Cardiac fibroblast (primary cell): ENCODE measurements at regions not wholly inside any gene's neighbourhood (a gene's known extent, or its start where the extent isn't known, plus 50 kb on each side); places are given as distances from the start of the nearest gene placed in this dataset.

Source experiments
- DNase-seq, 2 donors: peaks; one replicate each; pipeline versions ENCODE4 v3.0.0 to v3.0.0-alpha.2; 2010; ENCODE audit warnings: low read depth in 2 of 2
- H3K4me3 ChIP-seq, 2 donors: replicated peaks in 1 of 2; 1 replicate in 1 of 2; 2 replicates in 1 of 2; pipeline ENCODE4 v1.5.1; 2011; ENCODE audit warnings: low read depth in 2 of 2, low read length in 2 of 2, mild to moderate bottlenecking in 2 of 2, moderate library complexity in 1 of 2
- CTCF ChIP-seq: IDR thresholded peaks from one replicate; pipeline ENCODE4 v1.5.1; 2011; ENCODE audit warnings: low read depth, mild to moderate bottlenecking, low read length, inconsistent platforms

GRCh38 chr16:62963846-62964245, 927.6 kb upstream of the CDH8 start:
- TF ChIP-seq CTCF = no peak
- DNase-seq = no peak
- H3K4me3 ChIP-seq = no peak overlapping the region

DNA sequence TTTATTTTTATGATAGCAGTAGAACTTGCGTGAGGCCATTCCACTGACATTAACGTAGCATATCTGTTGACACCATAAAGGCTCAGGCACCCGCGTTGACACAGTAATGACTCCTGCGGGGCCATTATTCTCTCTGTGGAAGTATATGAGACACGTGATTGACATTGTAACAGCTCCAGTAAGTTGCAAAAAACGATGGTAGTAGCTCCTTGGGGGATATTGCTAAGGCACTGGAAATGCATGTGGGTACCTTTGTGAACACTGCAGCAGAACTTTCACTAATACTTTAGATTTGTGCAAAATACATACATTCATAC, 918.8 kb upstream of the CDH8 start:
- no peak overlapping the region for H3K4me3 ChIP-seq
- no peak for DNase-seq
- no peak for TF ChIP-seq CTCF

- no peak overlapping the region for H3K4me3 ChIP-seq
- no peak for DNase-seq
- TF ChIP-seq CTCF = no peak
Observed at GRCh38 chr16:62954144-62955032, 918.1 kb upstream of the CDH8 start.

DNA sequence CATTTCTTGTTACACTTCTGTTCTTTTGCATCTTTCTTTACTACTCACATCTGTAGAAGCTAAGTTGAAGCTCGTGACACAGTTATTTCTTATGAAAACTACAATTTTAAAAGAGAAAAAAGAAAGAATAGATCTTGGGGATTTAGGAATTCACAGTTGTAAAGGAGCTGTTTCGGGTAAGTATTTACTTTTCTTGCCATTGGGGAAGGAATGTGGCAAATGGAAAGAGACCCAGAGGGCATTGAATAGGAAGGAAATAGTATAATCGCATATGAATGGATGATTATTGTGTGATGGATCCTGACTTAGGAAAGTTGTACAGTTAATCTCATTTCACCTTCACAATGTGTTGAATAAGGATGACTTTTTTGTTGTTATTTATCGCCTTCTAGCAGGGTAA, 914.1 kb upstream of the CDH8 start:
- no peak overlapping the region for H3K4me3 ChIP-seq
- DNase-seq = no peak
- no peak for TF ChIP-seq CTCF

DNA sequence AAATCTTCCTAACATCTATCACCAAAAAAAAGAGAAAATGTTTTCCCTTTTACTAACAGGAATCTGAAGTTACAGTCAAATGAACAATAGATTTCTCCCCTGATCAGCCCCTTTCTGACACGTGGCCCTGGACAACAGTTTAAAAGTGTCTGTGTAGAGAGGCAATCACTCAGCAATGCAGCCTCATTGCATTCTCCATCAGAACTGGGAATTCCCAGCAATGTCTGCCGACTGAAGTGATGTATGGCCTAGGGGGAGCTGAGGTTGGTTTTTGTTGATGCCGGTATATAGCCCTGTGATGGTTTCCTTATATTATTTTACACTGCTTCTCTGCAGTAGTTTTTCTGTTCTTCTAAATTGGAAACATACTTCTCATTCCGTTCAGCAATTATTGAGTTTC, 904.3 kb upstream of the CDH8 start:
- no peak overlapping the region for H3K4me3 ChIP-seq
- TF ChIP-seq CTCF = no peak
- no peak for DNase-seq

- TF ChIP-seq CTCF = no peak
Observed at GRCh38 chr16:62939687-62940086, 903.4 kb upstream of the CDH8 start.

DNA sequence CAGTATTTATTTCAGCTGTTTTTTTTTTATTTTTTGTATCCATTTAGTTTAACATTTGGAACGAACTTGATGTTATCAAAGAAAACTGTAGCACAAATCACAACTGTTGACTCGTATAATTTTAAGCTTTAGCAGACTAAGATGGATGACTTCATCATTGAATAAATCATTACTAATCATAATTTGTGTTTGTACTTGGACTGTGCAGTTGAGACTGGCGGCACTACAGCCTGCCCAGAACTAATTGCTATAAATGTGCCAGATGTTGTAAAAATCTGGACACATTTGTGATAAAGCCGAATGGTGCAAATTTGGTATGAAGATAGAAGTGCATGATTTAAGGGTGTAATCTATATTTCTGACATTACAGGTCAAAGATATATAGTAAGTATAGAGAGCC, 897.7 kb upstream of the CDH8 start:
- TF ChIP-seq CTCF = no peak
- no peak overlapping the region for H3K4me3 ChIP-seq
- no peak for DNase-seq

More at GRCh38 chr16:62939687-62940086, 903.4 kb upstream of the CDH8 start:
- no peak overlapping the region for H3K4me3 ChIP-seq
- no peak for DNase-seq
